GM18909 (cell line): ENCODE measurements at regions not wholly inside any gene's neighbourhood (a gene's known extent, or its start where the extent isn't known, plus 50 kb on each side); places are given as distances from the start of the nearest gene placed in this dataset.

Source experiments
- ATAC-seq: cut with Tn5 transposase; IDR thresholded peaks from one replicate; pipeline ENCODE4 v1.9.1; 2021; ENCODE audit warnings: mild to moderate bottlenecking; ENCODE audit not compliant: unreplicated experiment, poor library complexity

DNA sequence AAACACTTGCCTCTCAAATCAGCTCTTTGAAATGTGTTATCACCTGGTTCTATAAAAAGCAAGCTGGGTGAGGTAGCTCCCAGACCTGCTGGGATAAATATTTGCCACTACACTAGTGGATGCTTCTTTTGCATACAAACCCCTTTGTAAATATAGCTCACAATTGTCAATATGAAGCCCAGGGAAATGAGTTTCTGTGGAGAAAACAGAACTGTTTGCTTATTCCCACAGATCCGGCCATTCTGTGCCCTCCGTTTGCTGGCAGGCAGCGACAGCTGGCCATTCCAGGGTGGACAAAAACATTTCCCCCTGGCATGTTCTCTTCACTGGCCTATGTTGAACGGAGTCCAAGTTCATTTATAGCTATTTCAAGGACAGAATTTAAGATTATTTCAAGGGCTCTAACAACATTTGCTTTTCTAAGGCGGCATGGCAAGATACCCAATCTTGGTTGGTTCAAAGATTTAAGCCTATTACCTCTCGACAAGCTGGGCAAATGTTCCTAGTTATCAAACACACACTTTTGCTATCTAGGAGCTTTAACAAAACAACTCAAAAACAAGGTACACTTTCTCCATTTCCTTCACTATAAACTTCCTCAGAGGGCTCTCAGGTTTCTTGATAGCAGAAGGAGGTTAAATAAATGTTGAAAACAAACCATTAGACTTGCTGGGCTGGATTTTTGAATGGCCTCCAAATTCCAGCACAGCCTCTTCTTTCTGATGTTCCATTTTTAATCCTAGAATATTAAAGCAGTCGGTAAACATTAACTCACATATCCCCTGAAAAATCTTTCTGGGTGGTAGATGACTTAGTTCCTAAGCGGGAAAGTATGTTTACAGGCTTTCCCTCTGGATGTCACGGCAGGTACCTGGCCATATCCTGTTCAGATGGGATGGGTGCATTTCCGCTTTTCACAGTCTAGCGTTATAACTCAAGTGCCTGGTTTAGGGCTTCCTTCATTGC, 332.3 kb downstream of the PLK2 start:
- ATAC-seq, result no peak

DNA sequence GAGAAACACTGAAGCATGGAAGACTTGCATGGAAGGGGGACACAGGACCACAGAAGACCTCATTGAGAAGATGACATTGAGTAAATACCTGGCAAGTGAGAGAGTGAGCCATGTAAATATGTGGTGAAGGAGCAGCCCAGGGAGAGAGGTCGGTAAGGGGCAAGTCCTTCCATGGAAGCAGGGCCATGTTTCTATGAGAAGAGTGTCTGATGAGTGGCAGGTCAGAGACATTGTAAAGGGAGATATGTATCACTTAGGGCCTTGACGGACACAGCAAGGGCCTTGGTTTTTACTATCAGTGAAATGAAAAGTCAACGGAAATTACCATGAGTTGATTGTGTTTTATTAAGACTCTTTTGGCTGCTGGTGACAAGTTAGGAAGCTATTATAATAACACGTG, 336.4 kb downstream of the PLK2 start:
- no peak for ATAC-seq

DNA sequence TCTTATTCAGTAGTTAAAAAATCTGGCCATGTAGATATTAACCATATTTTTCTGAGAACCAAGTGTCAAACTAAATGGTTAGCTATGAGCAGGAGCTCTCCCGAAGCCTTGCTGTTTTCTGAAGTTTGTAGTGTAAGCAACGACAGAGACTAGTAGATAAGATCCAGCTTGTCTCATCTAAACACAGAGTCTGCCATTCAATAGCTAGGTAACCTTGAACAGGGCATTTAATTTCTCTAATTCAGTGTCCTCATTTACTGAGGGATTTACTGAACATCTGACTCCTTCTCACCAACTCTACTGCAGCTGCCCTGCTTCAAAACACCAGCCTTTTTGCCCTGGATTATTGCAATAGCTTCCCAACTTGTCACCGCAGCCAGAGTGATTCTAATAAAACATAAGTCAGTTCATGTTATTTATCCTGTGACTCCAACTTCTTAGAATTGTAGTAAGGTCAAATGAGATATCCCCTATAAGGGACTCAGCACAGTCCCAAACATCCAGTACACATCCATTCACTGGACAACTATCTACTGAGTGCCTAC, 337.0 kb downstream of the PLK2 start:
- ATAC-seq, result no peak

DNA sequence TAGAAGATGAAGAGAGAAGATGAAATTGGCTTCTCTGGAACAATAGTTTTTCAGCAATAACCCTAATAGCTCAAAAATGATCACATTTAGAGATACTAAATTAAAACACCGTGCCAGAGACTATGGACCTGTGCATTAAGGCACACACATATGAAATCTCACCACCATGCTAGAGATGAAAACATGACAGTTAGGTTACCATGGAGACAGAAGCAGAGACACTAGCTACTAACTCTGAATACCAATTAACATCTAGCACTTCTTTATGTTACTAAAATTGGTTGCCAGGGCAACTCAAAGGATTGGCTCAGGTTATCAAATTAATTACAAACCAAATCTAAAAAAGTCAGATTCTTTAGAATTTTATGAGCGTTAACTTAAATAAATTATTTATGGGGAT, 337.7 kb downstream of the PLK2 start:
- no peak for ATAC-seq

DNA sequence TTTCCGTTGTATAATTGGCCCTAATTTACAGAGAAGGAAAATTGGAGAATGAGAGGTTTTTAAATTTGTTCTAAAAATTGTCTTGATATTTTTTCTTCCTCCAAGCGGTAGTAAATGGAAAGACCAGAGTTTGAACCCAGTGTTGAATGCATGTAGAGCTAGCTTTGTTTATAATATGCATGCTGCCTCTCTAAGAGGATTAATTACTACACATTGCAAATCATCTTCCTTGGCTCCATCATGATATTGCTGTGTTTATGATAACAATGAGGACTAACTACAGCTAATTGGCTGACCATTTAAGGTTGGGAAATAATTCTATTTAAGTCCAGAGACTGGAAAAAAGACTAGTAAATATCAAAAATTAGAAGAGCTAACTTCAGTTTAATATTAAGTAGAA, 338.5 kb downstream of the PLK2 start:
- no peak for ATAC-seq

DNA sequence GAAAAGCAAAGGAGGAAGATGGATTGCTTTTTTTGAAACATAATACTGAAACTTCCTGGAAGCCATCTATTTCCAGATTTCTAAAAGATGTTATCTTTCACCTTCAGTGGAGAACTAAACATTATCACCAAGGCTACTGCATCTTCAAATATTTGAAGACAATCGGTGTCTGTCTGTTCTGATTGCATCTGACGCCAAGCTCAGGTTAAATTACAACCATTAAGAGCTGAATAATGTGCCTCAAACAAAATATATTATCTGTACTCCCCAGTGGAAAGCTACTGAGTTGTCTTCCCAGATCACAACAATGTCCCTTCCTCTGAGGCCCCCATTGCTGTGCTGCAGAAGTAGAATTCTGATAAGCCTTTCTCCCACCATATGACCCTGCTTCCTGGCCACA, 342.3 kb downstream of the PLK2 start:
- no peak for ATAC-seq

DNA sequence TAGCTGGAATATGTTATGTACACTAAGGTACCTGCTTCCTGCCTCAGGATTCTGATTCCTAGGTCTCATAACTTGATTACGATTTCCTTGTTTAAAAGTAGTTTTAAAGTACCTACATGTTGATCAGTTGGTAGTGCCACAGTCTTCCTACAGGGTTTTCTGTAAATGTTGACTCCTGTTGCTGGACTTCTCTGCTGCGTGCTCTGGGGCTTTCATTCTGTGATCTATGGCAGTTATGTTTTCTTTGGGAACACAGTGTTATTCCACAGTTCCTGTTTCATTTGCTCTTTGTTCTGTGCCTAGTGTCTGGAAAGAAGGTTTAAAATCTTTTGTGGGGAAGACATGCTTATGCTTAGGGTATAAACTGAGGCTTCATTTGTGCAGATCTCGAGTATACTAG, 343.5 kb downstream of the PLK2 start:
- no peak for ATAC-seq

DNA sequence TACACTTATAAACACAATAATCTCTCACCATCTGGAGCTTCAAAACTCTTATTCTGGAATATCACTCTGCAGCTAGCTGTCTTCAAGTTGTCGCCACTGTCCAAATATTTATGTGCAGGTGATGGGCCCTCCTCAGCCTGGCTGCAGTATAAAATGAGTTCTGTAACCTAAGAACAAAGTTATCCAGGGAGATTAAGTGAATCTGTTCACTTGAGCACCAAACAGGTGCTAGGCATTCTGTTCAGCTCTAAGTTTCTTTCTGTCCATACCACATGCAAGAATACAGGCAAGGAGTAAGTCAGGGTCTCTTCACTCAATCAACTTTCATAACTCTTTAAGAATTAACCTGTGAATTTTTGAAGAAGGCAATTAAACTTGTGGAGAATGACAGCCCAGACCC, 344.1 kb downstream of the PLK2 start:
- no peak for ATAC-seq

DNA sequence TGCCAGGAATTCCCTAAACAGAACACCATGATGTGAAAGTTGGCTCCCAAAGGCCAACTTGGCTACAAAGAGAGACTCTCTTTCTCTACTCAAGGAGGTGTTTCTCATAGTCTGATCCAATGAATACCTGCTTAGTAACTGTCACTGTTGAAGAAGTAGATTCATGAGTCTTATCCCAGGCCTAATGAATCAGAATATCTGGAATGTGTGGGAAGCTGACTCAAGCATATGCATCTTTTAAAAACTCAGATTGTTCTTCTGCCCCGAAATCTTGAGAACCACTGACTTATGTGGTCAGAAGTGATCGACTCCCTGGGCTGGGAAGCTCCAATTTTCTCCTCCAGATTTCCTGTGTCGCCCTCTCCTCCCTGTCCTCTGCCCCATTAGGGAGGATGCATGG, 345.6 kb downstream of the PLK2 start:
- no peak for ATAC-seq

DNA sequence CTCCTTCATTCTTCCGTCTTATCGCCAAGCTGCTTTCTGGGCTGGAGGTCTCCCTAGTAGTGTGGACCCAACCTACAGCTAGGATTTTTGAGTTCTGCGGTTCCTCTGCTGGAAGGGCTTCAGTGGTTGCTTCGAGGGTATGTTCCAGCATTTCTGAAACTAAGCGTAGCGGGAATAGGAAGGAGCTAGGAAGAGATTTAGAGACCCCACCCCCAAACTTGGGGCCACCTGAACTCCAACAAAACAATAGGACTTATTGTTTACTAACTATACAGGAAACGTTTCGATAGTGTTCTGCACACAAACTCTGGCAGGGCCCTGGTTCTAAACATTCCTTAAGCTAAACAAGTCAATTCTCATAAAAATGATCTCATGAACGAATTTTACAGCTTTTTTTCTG, 346.7 kb downstream of the PLK2 start:
- no peak for ATAC-seq

DNA sequence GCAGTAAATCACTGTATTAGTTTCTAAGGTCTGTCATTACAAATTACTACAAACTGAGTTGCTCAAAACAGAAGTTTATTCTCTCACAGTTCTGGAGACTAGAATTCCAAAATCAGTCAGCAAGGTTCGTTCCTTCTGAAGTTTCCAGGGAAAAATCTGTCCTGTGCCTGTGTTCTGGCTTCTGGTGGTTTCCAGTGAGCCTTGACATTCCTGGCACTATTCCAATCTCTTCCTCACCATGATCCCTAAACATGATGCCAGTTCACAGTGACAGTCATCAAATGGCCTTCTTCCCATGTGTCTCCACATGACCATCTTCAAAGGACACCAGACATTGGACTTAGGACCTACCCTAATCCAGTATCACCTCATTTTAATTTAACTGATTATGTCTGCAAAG, 351.4 kb downstream of the PLK2 start:
- no peak for ATAC-seq

DNA sequence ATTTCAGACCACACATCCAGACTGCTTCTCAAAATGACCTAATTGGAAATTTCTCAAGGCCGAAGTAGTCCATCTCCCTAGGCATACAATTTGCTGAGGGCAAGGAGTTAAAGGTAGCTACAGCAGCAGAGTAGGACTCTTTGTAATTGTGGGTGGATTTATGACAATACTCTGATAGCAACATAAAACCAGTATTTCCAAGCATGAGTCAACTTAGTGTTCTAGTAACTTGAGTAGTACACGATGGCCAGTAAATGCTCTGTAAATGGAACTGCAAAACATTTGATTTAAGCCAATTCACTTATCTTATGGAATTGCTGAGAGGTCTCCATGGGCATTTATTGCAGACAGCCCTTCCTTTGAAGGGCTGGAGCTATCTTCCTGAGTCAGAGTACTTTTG, 352.2 kb downstream of the PLK2 start:
- ATAC-seq, result no peak

DNA sequence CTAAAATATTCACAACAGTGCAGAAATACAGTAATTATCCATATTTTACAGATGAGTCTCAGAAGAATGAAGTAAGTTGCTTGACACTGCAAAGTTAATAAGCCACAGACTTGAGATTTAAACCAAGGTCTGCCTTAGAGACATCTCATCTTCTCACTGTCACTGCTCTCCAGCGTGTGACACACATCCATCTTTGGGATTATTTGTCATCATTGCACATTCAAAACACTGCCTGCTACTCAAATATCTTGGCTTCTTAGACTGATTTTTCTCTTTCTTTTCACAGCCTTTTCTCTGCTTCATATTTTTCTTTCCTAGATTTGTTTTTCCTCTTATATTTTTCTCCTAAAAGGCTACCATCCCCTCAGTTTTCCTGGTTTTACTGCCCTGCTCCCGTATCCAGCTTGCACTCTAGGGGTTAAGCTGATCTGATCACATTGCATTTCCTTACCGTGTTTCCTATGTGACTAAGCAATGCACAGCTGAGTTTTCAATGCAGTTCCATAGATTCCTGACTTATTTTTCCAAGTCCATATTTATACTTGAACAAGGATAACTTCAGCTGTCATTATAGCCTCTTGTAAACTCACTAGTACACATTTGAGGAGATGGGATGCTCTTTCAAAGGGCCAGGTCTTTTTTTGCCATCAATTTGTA, 353.0 kb downstream of the PLK2 start:
- ATAC-seq, result no peak

DNA sequence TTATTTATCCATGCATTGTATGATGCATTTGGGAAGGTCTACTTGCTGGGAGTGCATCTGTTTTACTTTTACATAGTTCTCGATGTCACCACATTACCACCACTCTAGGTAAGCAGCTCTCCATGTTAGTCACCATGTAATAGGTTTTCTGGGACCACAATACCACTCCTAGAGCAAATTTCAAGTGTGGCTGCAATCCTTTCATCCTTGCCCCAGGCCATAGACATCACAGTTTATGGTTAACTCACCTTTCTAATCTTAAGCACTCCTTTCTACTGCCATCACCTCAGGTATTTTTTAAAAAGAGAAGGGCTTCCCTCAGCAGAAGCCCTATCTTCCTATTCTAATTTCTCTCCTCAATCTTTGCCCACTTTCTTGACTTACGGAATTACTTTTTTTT, 354.1 kb downstream of the PLK2 start:
- ATAC-seq, result no peak

DNA sequence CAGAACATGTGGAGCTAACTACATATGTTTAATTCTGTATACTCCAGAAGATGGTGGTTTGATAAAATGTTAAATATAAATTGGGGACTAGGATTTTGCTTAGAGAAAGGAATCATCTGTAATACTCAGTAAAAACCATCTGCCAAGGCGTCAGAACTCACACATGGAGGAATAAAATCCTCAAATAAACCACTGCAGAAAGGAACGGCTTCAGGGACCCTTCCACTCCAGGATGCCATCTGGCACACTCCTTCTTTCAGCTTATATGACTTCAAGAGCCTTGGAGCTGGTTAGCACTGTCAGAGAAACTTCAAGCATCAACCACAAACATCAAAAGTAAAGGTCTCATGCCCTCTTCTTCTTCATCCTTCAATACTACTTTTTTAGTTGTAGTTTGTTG, 360.6 kb downstream of the PLK2 start:
- no peak for ATAC-seq

DNA sequence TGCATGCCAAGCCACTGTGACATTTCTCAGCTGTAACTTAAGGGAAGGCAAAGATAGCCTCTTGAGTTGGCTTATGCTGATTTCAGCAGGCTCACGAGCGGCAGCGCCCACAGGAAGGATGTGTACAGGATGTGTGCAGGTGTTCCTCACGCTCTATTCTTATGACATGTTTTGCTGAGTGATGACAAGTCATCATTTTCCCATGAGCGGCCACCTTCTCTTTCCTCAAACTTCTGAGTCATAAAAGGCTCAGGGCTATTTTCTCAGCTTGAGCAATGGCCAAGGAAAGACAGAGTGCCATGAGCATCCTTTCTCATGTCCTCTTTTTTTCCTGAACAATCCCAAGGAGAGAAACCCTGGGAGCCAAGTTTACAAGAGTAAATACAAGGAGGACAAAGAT, 365.9 kb downstream of the PLK2 start:
- no peak for ATAC-seq

DNA sequence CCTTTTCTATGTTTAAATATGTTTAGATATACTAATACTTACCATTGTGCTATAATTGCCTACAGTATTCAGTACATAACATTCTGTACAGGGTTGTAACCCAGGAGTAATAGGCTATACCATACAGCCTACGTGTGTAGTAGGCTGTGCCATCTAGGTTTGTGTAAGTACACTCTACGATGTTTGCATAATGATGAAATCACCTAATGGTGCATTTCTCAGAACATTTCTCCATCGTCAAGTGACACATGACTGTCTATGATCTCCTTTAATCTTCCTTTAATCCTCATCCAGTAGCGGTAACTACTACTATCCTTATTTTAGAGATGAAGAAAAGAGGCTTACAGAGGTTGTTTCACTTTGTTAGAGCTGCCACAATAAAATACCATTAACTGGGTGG, 369.2 kb downstream of the PLK2 start:
- no peak for ATAC-seq

DNA sequence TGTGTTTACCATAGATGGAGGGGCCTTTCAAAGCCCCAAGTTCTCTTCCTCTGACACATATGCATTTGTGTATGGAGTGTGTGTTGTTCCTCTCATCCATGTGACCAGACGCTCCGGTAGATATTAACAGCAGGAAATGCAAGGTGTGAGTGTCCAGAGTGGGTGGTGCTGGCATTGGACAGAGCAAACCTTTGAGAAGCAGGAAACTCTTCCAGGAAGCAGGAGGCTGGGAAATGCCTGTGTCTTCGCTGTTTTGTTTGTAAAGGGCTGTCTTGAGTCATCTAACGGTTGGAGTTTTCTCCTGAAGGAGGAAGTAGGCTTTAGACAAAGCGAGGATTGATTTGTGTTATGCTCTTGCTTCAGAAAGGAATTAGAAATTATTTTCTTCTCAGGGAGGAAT, 370.9 kb downstream of the PLK2 start:
- no peak for ATAC-seq

DNA sequence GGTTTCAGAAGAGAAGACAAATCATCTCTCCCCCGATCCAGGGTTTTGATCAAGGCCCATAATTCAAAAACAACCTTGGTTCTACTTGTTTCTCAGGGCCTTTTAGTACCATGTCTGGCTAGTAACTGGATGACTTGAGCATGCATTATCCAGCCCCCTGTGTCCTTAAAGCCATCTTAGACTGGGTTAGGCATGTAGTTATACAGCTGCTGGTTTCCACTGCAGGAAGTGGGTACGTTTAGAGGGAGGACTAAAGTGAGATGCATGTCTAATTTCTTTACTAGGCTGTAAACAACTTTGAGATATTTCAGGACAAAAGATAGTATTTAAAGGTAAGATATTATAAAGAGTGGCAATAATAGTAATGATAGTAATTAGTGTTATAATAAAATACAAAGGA, 372.0 kb downstream of the PLK2 start:
- no peak for ATAC-seq

DNA sequence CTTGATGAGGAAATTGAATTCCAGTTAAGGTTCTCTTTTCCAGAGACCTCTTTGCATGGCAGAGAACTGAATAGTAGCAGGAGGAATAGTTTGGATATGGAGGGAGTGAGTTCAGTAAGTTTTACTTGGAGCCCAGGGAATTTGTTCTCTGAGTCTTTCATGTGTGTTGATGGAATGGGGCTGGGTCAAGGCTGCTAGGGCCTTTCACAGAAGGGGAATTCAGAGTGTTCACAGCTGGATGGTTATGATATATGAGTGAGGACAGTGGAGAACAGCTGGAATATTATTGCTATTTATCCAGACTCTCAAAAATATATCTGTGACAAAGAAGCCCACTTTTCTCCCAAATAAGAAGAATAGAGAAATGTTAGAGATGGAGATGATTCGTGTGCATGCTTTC, 372.8 kb downstream of the PLK2 start:
- no peak for ATAC-seq

DNA sequence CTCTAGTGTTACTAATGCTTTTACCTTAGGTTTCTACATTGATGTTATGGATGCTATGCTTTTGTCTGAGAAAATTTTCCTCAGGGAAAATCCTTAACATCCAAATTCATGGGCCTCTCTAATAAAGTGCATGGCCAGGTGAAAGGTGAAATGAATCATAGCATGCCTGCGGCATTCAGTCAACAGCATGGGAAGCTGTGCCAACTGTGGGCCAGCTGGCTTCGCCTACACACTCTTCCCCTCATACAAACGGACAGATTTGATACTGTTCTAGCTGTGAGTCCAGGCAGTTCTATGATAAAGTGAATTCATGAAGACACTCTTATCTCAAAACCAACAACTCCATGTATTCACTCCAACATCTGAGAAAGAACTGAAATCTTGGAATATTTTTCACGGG, 374.1 kb downstream of the PLK2 start:
- no peak for ATAC-seq

DNA sequence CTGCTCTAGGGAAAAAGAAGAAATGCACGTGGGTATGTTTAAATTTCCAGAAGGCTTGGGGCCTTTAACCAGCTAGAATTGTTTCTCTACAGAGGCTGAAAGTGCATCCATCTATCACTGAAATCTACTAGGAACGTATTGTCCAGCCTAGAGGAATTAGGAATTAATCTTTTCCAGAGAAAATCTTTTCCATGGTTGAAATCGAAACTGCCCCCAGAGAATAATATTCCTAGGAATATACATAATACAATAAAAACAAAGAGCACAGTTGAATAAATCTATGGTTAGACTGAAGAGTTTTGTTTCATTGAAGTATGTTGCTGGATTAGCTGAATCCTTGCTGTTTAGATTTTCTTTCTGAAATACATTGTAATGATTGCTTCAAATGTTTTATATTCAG, 378.5 kb downstream of the PLK2 start:
- no peak for ATAC-seq
